ENCODE measurements at regions not wholly inside any gene's neighbourhood (a gene's known extent, or its start where the extent isn't known, plus 50 kb on each side); places are given as distances from the start of the nearest gene placed in this dataset.

- TF ChIP-seq CTCF (IDR thresholded peaks at IDR 0.05; ENCODE audit: poor library complexity, severe bottlenecking) (no peak), POLR2AphosphoS5 (IDR thresholded peaks at IDR 0.05) (no peak), RAD21 (conservative IDR thresholded peaks at IDR 0.05) (no peak), TAF1 (IDR thresholded peaks at IDR 0.05; ENCODE audit: low read depth) (no peak), EZH2 (IDR thresholded peaks at IDR 0.05; ENCODE audit: borderline replicate concordance, insufficient read depth, low read length, poor library complexity, severe bottlenecking) (no peak), SMC3 (conservative IDR thresholded peaks at IDR 0.05; ENCODE audit: poor library complexity) (no peak), REST (IDR thresholded peaks at IDR 0.05; ENCODE audit: borderline replicate concordance) (no peak), MXI1 (conservative IDR thresholded peaks at IDR 0.05; ENCODE audit: poor library complexity, severe bottlenecking) (no peak), EP300 (conservative IDR thresholded peaks at IDR 0.05; ENCODE audit: poor library complexity, severe bottlenecking) (no peak)
- H3K27ac ChIP-seq (ENCODE audit: low read length), result no peak overlapping the region
- no peak overlapping the region for H3K9ac ChIP-seq (ENCODE audit: low read length)
- H2AFZ ChIP-seq (ENCODE audit: low read depth, low read length), result no peak overlapping the region
- no peaks in the 10 kb centered on the region for H3K36me3 ChIP-seq (ENCODE audit: insufficient read depth, low read length)
- H3K4me3 ChIP-seq (ENCODE audit: low read length), result no peak overlapping the region
- H3F3A ChIP-seq (ENCODE audit: insufficient read depth, low read length, poor library complexity, severe bottlenecking), result no peaks in the 10 kb centered on the region
- no peaks in the 10 kb centered on the region for H3K9me2 ChIP-seq (ENCODE audit: insufficient read depth, low read length)
- no peak overlapping the region for H3K4me2 ChIP-seq (ENCODE audit: low read length)
- no peaks in the 10 kb centered on the region for H3K79me2 ChIP-seq (replicated peaks; ENCODE audit: insufficient read depth, low read length)
- H3K27me3 ChIP-seq (ENCODE audit: insufficient read depth, low read depth, low read length), result no peaks in the 10 kb centered on the region
- no peaks in the 10 kb centered on the region for H3K9me3 ChIP-seq (ENCODE audit: low read length)
- no peaks in the 10 kb centered on the region for H4K20me1 ChIP-seq (ENCODE audit: insufficient read depth)
These were observed 393.1 kb upstream of the RGS6 start for GRCh38 chr14:71538938-71539649.

- no peak overlapping the region for H3K4me2 ChIP-seq (ENCODE audit: low read length)
- peak overlapping the region; percentile 25 for H3K4me3 ChIP-seq (ENCODE audit: low read length)
- no peak overlapping the region for H3K27ac ChIP-seq (ENCODE audit: low read length)
These were observed 392.5 kb upstream of the RGS6 start for GRCh38 chr14:71539650-71540285.

More at GRCh38 chr14:71539650-71540285, 392.5 kb upstream of the RGS6 start:
- Histone ChIP-seq H3K9me2 (ENCODE audit: insufficient read depth, low read length) (no peaks in the 10 kb centered on the region), H3K79me2 (replicated peaks; ENCODE audit: insufficient read depth, low read length) (no peaks in the 10 kb centered on the region), H3K36me3 (ENCODE audit: insufficient read depth, low read length) (no peaks in the 10 kb centered on the region), H2AFZ (ENCODE audit: low read depth, low read length) (no peak overlapping the region), H3K27me3 (ENCODE audit: insufficient read depth, low read depth, low read length) (no peaks in the 10 kb centered on the region), H4K20me1 (ENCODE audit: insufficient read depth) (no peaks in the 10 kb centered on the region), H3K9ac (ENCODE audit: low read length) (no peak overlapping the region), H3K9me3 (ENCODE audit: low read length) (no peaks in the 10 kb centered on the region), H3F3A (ENCODE audit: insufficient read depth, low read length, poor library complexity, severe bottlenecking) (no peaks in the 10 kb centered on the region)
- peak; percentile 16 for TF ChIP-seq SMC3 (conservative IDR thresholded peaks at IDR 0.05; ENCODE audit: poor library complexity)
- peak; percentile 30 for TF ChIP-seq POLR2AphosphoS5 (IDR thresholded peaks at IDR 0.05)
- no peak for TF ChIP-seq EZH2 (IDR thresholded peaks at IDR 0.05; ENCODE audit: borderline replicate concordance, insufficient read depth, low read length, poor library complexity, severe bottlenecking)
- no peak for TF ChIP-seq CTCF (IDR thresholded peaks at IDR 0.05; ENCODE audit: poor library complexity, severe bottlenecking)
- TF ChIP-seq REST (IDR thresholded peaks at IDR 0.05; ENCODE audit: borderline replicate concordance), result no peak
- TF ChIP-seq MXI1 (conservative IDR thresholded peaks at IDR 0.05; ENCODE audit: poor library complexity, severe bottlenecking), result no peak
- TF ChIP-seq EP300 (conservative IDR thresholded peaks at IDR 0.05; ENCODE audit: poor library complexity, severe bottlenecking), result peak; percentile 59
- TF ChIP-seq RAD21 (conservative IDR thresholded peaks at IDR 0.05), result no peak
- no peak for TF ChIP-seq TAF1 (IDR thresholded peaks at IDR 0.05; ENCODE audit: low read depth)
